Activated CD4-positive, alpha-beta T cell treated with anti-CD3 and anti-CD28 coated beads for 4 hours (primary cell): ENCODE measurements at regions not wholly inside any gene's neighbourhood (a gene's known extent, or its start where the extent isn't known, plus 50 kb on each side); places are given as distances from the start of the nearest gene placed in this dataset.
"Not testable (repeated sequence)": the region's sequence is repeated elsewhere in the genome, so short reads cannot be mapped to it uniquely, and the experiment has no call there.

Experiments
- DNase-seq, 2 donors: peaks; one replicate each; pipeline ENCODE4 v3.0.0-alpha.2; 2020

DNA sequence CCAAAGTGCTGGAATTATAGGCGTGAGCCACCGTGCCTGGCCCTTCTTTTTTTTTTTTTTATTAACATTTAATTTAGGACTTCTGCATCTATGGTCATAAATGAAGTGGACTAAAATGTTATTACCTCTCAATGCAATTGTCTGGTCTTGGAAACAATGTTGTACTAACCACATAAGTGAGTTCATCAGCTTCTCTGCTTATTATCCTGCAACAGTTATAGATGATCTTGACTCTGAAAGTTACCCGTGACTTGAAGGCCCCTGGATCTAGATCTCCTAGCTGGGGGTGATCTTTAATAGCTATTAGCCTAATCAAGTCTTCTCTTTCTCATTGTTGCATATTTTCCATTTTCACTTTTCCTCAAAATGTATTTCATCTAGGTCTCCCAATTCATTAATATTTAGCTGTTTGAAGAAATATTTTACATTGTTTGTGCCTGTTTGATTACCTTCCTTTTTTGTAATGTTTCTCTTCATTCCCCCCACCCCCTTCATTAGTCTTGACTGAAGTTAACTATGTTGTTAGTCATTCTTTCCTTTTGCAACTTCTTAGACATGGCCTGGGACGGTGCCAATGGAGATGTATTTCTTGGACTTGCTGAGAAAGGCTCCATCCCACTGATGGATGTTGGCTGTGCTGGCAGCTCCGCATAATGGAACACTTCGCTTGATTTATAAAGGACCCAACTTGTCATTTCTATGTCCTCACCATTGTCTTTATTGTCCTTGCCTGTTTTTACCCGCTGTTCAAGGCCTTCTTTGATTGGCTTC, 141.6 kb upstream of the RIOK3 start:
- DNase-seq, result no peak

DNA sequence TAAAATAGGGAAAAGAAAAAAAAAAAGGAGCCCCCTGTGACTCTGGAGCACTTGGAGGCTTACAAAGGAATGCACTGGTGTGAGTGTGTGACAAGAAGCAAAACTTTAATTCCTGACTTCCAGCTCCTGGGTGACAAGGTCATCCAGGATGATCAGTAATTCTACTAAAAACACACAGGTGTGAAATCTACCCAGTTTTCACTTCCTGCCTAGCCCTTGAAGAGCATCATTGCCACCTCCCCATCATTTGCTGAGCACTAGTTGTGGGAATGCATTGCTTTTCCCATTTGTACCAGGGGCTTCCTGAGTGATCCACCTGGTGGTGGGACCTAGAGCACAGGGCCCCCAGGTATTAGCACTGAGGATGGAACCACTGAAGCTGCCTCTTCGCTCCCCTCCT, 139.7 kb upstream of the RIOK3 start:
- no peak for DNase-seq

DNA sequence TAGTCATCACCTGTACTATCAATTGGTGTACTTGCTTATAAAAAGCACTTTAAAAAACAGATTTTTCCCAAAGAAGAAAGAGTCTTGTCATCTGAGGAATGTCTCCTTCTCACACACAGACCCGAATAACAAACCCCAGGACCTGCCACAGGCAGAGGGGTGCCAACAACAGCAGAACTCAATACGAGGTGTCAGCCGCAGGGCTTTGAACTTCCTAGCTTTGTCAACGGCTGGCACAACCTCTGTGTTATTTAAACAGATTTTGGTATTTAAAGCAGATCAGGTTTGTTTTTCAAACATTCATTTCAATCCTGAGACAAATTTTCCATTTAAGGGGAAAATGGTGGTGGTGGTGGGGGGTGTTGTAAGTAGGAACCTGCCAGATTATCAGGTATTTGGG, 138.4 kb upstream of the RIOK3 start:
- DNase-seq, result no peak

DNA sequence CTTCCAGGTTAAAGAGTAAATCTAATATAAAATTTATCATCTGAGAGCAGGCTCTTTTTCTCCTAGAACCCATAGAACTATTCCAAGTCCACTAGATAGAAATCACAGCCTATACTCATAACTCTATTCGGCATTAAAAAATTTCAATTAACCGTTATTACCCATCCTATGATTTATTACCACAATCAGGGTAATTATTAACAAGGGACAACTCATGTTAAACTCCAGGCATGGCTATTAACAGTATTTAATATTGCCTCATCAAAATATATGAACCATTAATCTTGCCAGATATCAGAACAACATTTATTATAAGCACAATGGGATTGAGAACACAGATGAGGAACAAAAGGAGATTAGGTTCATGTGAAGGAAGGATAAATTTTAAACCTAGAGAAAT, 136.8 kb upstream of the RIOK3 start:
- no peak for DNase-seq

DNA sequence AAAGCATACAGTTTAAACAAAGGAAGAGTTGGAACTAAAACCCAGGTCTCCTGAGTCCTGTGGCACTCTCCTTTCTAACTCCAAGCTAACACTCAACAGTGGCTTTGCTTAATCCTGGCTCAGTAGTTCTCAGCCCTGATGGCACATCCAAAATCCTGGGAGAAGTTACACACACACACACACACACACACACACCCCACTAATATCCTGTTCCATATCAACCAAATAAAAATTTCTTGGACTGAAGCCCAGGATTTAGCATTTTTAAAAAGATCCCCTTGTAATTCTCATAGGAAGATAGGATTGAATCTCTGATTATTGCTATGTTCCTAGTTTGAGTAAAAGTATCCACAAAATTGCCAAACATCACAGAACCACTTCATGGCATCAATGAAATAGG, 136.1 kb upstream of the RIOK3 start:
- no peak for DNase-seq

DNA sequence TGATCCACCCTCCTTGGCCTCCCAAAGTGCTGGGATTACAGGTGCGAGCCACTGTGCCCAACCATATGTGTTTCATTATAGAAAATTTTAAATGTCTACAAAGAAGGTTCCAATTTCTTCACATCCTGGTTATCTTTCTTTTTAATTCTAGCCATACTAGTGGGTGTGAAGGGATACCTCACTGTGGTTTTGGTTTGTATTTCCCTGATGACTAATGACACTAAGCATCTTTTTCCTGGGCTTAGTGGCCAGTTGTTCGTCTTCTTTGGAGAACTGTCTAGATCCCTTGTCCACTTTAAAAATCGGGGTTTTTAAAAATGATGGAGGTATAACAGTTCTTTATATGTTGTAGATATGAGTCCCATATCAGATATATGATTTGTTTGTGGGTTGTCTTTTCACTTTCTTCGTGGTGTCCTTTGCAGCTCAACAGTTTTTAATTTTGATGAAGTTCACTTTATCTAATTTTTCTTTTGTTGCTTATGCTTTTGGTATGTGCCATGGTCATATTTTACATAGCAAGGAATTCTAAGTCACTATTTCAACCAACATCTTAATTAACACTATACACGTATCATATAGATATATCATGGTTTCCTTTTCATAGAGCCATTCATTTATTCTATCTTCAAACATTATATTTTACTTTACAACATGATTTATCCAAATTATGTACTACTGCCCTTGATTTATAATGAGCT, 135.0 kb upstream of the RIOK3 start:
- DNase-seq, result no peak

DNA sequence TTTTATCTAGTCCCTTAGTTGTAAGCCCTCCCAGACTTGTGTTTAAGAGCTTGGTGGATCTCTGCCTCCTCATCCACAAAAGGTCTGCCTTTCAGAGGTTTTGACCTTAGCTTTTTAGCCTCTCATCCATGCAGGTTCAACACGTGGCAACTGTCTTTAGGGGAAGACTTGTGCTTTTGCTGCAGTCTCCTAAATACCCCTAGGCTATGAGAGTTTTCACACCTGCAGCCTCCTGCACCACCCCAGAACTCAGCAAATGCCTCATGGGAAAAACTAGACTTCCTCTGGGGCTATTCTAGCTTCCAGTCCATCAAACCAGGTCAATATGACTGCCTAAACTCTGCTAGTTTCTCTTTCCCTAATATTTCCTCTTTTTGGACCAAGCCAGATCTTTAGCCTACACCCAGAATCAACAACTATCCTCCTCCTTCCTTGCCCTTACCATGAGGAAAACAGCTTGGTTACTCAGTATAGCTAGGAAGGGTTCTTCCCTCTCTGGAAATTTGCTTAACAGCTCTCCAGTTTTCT, 132.3 kb upstream of the RIOK3 start:
- no peak for DNase-seq

DNA sequence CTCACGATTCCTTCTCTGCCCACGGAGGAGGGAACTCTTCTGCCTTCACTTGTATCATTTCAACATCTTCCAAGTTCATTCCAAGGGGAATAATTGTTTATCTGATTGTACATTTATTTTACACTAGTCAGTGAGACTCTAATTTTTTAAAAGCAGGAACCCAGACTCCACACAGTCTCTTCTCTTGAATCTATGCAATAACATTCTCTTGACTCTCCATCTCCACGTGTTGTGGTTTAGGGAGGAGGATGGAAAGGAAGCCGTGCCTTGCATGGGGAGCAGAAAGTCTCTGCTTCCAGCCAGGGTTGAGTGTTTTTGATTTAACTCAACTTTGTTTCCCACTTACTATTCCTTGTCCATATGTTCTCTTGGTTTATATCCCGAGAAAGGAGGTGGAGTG, 131.1 kb upstream of the RIOK3 start:
- DNase-seq, result no peak

DNA sequence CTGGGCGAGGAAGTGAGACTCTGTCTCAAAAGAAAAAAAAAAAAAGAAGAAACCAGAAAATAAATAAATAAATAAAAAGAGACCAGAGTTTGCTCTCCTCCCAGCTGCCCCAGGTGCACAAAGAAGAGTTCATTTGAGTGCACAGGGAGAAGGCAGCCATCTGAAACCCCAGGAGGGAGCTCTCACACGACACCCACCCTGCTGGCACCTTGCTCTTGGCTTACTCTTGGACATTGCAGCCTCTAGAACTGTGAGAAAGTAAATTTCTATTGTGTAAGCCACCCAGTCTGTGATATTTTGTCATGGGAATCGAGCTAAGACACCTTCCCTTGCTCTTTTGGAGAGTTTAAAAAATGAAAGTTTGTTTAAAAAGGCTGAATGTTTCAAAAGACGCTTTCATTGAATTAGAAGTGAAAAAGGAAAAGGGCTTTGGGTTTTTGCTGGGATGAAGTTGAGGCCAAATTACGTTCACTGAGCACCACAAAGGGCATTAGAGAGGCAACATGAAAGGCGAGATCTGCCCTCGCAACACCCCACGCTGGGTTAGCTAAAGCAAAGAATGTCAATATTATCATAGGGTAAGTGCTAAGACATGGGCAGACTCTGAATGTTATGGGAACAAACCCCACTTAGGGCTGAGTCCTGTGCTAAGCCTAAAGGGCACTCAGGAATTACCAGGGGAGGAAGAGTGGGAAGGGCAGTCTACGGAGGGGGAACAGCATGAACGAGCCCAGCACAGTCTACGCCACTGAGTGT, 128.9 kb upstream of the RIOK3 start:
- DNase-seq, result no peak

DNA sequence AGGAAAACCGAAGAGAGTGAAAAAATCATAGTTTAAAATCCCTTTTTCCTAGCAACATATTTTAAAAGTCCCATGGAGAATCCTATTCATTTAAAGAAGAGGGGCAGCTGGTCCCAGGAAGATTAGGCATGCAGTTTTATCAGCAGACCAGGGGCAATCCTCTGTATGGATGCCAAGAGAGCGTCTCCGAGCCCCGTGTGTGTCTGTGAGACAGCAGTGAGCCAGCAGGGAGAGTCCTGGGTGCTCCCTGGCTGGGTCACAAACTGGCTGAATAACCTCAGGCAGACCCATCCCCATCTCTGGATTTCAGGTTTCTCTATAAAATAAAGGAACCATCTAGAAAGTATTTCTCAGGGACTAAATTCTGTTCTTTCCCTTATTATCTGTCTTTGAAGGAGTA, 128.2 kb upstream of the RIOK3 start:
- no peak for DNase-seq

DNA sequence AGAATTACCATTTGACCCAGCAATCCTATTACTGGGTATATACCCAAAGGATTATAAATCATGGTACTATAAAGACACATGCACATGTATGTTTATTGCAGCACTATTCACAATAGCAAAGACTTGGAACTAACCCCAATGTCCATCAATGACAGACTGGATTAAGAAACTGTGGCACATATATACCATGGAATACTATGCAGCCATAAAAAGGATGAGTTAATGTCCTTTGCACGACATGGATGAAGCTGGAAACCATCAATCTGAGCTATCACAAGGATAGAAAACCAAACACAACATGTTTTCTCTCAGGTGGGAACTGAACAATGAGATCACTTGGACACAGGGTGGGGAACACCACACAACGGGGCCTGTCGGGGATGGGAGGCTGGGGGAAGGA, 123.4 kb upstream of the RIOK3 start:
- not testable (repeated sequence) for DNase-seq

DNA sequence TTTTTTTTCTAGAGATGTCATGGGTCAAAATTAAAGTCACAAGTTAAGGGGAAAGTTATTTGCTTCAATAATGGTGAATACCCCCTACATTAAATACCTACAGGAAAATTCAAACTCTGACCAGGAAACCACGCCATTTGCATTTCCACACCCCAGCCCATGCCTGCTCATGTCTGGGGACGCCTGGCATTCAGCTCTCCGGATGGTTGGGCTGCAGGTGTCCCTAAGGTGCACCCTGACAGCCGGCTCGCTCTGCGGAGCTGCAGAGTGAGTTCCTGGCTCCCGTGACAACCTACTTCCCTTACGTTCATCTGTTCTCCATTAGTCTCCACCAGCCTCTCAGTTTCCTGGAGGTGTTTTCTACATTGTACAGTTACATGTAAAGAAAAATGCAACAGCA, 122.7 kb upstream of the RIOK3 start:
- no peak for DNase-seq

DNA sequence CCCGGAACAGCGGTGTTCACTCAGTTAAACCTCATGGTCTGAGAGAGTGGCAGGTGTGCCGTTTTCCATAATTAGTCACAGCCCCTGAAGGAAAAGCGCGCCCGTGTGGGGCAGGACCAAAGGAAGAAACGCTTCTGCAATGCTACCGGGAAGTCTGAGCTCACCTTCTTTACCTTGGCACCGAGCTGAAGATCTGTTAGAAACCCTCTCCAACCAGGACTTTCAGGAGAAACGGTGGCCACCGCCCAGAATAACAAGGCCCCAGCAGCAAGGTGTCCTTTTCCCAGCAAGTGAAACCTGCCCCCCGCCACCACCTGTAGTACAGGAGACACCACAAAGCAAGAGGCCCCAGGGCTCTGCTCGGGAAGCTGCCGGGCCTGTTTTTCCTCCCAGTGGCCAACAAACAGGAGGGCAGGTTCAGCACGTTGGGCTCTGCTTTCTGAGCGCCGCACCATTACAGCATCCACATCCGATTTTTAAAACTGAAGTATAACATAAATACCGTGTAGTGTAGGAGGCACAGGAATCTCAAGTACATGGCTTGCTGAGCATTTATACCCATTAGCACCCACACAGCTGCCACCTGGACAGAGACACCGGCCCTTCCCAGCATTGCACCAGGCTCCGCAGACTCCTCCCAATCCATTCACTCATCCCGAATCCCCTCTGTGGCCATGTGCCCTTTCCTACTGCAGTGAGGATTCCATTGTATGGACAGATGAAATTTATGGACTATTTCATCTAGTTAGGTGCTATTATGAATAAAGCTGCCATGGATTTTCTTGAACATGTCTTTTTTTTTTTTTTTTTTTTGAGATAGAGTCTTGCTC, 121.8 kb upstream of the RIOK3 start:
- no peak for DNase-seq

DNA sequence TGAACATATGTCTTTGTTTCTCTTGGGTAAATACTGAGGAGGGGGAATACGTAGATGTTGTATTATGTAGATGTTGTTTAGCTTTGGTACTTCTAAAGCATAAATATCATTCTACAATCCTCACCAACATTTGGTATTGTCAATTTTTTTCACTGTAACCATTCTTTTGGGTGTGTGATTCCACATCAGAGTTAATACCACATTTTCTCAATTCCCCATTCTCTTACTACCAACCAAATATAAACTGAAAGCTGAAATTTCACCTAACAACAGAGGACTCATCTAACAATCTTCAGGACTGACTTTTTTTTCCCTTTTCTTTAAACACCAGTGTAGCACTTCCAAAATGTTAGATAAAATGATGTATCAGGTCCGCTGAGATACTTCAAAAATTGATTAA, 120.7 kb upstream of the RIOK3 start:
- DNase-seq, result no peak

DNA sequence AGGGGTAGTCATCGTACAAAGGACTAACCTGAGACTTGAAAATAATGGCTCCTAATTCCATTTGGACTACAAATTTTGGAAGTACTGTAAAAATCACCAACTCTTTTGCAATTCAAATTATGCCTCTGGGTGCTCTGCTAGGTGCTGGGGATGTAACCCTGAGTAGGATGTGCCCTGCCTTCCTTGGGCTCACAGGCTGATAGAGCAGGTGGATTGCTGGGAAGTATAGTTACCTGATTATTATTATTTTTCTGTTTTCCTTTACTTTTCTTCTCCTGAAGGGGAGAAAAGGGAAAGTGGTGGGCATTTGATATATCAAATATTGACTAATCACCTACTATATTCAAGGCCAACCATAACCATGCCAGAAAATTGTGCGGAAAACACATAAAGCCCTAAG, 119.3 kb upstream of the RIOK3 start:
- no peak for DNase-seq

DNA sequence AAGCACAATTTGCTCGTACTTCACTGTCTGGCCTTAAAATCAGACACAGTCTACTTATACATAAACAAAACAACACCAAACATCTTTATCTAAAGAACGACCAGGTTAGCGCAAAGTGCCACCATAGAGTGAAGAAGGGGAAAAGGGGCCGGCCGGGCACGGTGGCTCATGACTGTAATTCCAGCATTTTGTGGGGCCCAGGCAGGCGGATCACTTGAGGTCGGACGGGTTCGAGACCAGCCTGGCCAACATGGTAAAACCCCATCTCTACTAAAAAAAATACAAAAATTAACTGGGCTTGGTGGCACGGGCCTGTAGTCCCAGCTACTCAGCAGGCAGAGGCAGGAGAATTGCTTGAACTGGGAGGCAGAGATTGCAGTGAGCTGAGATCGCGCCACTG, 118.5 kb upstream of the RIOK3 start:
- DNase-seq, result no peak

DNA sequence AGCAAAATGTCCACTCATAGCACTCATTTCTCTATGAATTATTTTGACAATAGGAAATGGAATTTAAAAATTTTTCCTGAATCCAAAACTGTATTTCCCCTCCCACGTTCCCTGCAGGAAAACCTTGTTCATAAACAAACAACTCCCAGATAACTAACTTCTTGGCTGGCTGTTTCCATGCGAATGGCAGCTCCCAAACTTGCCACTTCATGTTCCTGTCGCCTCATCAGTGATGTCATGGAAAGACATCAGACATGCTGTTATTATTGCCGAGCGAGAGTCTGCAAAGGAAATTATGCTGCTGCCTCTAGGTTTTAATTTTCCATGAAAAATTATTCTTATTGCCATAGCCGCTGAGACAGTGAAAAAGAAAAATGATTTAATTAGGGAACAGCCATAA, 117.0 kb upstream of the RIOK3 start:
- DNase-seq, result no peak

DNA sequence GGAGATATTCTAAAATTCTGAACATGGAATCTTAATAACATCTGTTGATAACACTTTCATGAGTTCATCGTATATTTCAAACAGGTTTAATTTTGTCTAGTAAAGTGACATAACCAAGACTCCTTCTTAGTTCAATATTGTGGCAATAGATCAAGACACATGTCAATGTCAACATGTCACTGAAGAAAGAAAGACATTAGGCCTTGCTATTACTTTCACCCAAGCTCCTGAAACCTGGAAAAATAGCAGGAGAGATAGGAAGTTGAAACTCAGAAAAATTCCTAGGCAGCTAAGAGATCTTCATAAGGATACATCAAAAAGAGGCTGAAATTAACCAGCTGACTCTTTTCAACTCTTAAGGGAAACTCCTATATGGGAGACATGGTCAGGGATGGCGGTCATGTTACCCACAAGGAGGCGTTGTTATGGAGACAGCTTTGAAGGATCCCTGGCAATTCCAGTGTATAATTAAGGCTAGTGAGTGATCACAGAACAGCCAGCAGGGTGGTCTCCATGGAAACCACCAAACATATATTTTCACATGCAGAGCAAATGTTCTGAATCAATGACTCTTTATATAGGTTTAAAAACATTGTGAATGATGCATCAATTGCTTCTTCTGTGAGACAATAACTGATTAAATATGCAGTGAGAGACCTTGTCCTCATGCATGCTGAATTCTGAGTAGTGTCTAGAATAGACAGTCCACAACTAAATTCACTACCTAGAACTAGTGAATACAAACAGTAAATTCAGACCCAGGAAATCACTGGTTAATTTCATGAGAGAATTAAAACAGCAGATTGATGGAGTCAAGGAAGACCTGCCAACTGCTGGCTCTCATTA, 115.3 kb upstream of the RIOK3 start:
- DNase-seq, result no peak

DNA sequence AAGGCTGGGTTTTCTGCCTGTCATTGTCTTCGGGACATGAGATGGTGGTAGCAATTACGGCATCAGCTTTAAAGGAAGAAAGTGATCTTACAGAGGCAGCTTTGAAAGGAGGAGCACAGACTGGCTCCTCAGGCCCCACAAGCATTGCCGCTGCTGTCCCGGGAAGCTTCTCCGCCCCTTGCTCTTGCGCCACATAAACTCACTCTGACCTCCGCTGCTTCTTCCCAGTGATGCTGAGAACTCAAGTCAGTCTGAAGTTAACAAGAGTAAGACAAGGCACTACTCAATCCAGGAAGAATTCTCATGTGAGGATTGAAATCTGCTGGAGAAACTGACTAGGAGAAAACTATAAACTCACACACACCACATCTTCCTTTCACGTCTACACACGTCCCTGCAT, 112.4 kb upstream of the RIOK3 start:
- no peak for DNase-seq

DNA sequence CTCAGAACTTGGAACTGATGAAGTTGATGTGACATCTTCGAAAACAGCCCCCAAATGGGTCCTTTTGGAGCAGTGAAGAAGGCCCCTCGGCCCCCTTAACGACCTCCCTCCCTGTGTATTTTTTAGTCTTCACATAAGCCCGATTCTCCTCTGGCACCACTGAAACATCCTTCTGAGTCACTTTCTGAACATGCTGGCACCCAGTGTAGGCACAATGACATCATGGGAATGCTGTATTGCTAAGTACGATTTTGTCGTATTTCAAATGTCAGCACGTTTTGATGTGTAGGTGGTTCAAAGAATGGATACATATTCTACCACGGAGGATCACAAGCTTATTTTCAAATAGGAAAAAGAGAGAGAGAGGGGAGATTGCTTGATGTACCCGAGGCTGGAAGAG, 111.7 kb upstream of the RIOK3 start:
- DNase-seq, result peak in 1 of 2 donors; percentile 5

DNA sequence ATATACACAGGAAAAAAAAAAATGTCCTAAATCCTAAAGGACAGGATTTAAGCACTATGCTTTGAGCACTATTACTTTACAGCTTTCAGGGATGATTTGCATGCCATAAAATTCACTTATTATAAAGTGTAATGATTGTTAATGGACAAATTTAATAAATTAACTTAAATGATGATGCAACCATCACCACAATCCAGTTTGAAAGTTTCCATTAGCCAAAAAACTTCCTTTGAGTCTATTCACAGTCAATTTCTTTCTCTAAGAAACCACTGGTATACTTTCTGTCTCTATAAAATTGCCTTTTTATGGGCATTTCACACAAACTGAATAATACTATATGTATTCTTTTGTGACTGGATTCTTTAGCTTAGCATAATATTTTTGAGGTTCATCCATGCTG, 111.1 kb upstream of the RIOK3 start:
- DNase-seq, result no peak

DNA sequence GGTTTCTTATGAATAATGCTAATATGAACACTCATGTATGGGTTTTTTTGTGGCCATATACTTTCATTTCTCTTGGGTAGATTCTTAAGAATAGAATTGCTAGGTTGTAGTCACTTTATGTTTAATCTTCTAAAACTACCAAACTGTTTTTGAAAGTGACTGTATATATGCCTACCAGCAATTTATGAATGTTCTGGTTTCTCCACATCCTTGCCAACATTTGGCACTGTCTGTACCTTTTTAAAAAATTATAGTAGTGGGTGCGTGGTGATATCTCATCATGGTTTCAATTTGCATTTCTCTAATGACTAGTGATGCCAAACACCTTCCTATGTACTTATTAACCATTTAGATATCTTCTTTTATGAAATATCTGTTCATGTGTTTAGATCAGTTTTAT, 110.6 kb upstream of the RIOK3 start:
- DNase-seq, result no peak
